ENCODE measurements at regions not wholly inside any gene's neighbourhood (a gene's known extent, or its start where the extent isn't known, plus 50 kb on each side); places are given as distances from the start of the nearest gene placed in this dataset.

GRCh38 chr4:71259911-71260331 lies 78.9 kb upstream of the SLC4A4 start:
- Histone ChIP-seq H3K4me3 (ENCODE audit: low read depth in 1 of 2, low read length in 1 of 2) (no peak overlapping the region), H3K4me1 (ENCODE audit: control insufficient read depth in 1 of 2, insufficient read depth in 1 of 2, low read depth in 1 of 2, low read length in 1 of 2) (peaks cover 0 to 5% of the 10 kb centered on the region in 2 experiments)

GRCh38 chr4:71260544-71260943 lies 78.3 kb upstream of the SLC4A4 start:
- Histone ChIP-seq H3K36me3 (no peaks in the 10 kb centered on the region), H3K4me1 (ENCODE audit: control insufficient read depth in 1 of 2, insufficient read depth in 1 of 2, low read depth in 1 of 2, low read length in 1 of 2) (peaks cover 0 to 5% of the 10 kb centered on the region in 2 experiments), H3K27ac (no peak overlapping the region), H3K4me3 (ENCODE audit: low read depth in 1 of 2, low read length in 1 of 2) (no peak overlapping the region), H3K9me3 (no peaks in the 10 kb centered on the region), H3K27me3 (peaks cover 24% of the 10 kb centered on the region)
- TF ChIP-seq CTCF (IDR thresholded peaks at IDR 0.05), result no peak

More at GRCh38 chr4:71259911-71260331, 78.9 kb upstream of the SLC4A4 start:
- Histone ChIP-seq H3K36me3 (no peaks in the 10 kb centered on the region), H3K9me3 (no peaks in the 10 kb centered on the region), H3K27me3 (peaks cover 20% of the 10 kb centered on the region), H3K27ac (no peak overlapping the region)
- no peak for TF ChIP-seq CTCF (IDR thresholded peaks at IDR 0.05)

GRCh38 chr4:71261001-71261400 lies 77.8 kb upstream of the SLC4A4 start:
- no peak for TF ChIP-seq CTCF (IDR thresholded peaks at IDR 0.05)
- no peaks in the 10 kb centered on the region for H3K9me3 ChIP-seq
- peaks cover 0 to 5% of the 10 kb centered on the region in 2 experiments for H3K4me1 ChIP-seq (ENCODE audit: control insufficient read depth in 1 of 2, insufficient read depth in 1 of 2, low read depth in 1 of 2, low read length in 1 of 2)
- H3K27me3 ChIP-seq, result peaks cover 24% of the 10 kb centered on the region
- no peak overlapping the region for H3K27ac ChIP-seq
- no peak overlapping the region for H3K4me3 ChIP-seq (ENCODE audit: low read depth in 1 of 2, low read length in 1 of 2)
- no peaks in the 10 kb centered on the region for H3K36me3 ChIP-seq

DNA sequence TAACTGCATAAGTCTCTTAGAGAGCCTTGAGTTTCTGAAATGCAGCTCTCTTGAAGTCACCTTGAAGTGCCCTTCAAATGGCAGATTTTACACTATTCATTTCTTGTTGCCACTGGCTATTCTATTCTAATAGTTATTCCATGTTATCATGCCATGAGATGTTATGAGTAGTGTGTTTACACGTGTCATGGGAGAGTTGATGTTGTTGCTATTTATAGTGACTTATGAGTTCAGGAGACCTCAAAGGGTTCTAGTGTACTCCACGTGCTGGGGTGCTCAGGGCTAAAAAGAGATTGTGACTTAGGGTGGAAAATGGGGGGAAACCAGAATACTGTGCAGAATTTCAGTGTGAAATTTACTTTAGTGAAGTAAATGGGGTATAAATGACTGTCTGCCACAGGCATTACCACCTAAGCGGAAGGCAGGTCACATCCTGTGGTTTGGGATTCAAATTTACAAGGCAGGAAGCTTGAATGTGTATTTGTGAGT lies 77.1 kb upstream of the SLC4A4 start:
- Histone ChIP-seq H3K36me3 (no peaks in the 10 kb centered on the region), H3K27ac (no peak overlapping the region), H3K4me3 (ENCODE audit: low read depth in 1 of 2, low read length in 1 of 2) (no peak overlapping the region), H3K4me1 (ENCODE audit: control insufficient read depth in 1 of 2, insufficient read depth in 1 of 2, low read depth in 1 of 2, low read length in 1 of 2) (peaks cover 0 to 5% of the 10 kb centered on the region in 2 experiments), H3K9me3 (no peaks in the 10 kb centered on the region), H3K27me3 (peaks cover 26% of the 10 kb centered on the region)
- TF ChIP-seq CTCF (IDR thresholded peaks at IDR 0.05), result no peak

DNA sequence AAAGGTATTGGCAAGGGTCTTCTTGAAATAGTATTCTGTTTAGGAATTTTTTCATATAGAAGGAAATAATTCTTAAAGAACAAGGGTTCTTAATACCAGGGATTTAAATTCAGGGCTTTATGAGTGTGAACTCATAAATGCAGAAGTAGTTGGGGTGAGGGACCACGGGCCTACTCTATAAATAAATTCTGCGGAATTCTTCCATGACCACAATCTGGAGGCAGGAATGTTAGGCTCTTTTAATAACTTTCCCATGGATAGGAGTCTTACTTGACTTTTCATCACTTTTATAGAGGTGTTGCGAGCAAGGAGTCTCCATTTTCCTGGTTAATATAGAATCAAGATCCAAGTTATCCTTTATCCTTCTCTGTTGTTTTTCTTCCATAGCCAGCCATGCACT lies 76.7 kb upstream of the SLC4A4 start:
- H3K36me3 ChIP-seq, result no peaks in the 10 kb centered on the region
- no peak overlapping the region for H3K27ac ChIP-seq
- no peak for TF ChIP-seq CTCF (IDR thresholded peaks at IDR 0.05)

More for the DNA sequence above, 76.7 kb upstream of the SLC4A4 start:
- H3K4me1 ChIP-seq (ENCODE audit: control insufficient read depth in 1 of 2, insufficient read depth in 1 of 2, low read depth in 1 of 2, low read length in 1 of 2), result peaks cover 0 to 5% of the 10 kb centered on the region in 2 experiments
- peaks cover 30% of the 10 kb centered on the region for H3K27me3 ChIP-seq
- no peak overlapping the region for H3K4me3 ChIP-seq (ENCODE audit: low read depth in 1 of 2, low read length in 1 of 2)
- no peaks in the 10 kb centered on the region for H3K9me3 ChIP-seq

Measured in neutrophil (primary cell).